Stimulated activated effector memory CD8-positive, alpha-beta T cell treated with anti-CD3 and anti-CD28 coated beads, Interleukin-12 subunit alpha, Interleukin-12 subunit beta, amount 100 ng/mL, for 72 hours (primary cell): ENCODE measurements at regions not wholly inside any gene's neighbourhood (a gene's known extent, or its start where the extent isn't known, plus 50 kb on each side); places are given as distances from the start of the nearest gene placed in this dataset.

Experiments
- ATAC-seq: fragments of 150-1000 bp; cut with Tn5 transposase; 2 replicates; pipeline ENCODE4 v1.10.0; 2021
- DNase-seq, 2 donors: peaks; one replicate each; pipeline ENCODE4 v3.0.0; 2021 to 2022; ENCODE audit warnings: low spot score in 2 of 2
- H3K27ac Mint-ChIP-seq: one replicate; pipeline ENCODE4 v1.8.0; 2022; ENCODE audit warnings: mild to moderate bottlenecking, mixed read lengths
- H3K36me3 Mint-ChIP-seq: one replicate; pipeline ENCODE4 v1.8.0; 2022; ENCODE audit warnings: mild to moderate bottlenecking, mixed read lengths
- H3K4me1 Mint-ChIP-seq: one replicate; pipeline ENCODE4 v1.8.0; 2022; ENCODE audit warnings: mixed read lengths
- H3K4me3 Mint-ChIP-seq: one replicate; pipeline ENCODE4 v1.8.0; 2022; ENCODE audit warnings: mild to moderate bottlenecking, mixed read lengths
- H3K9me3 Mint-ChIP-seq: one replicate; pipeline ENCODE4 v1.8.0; 2022; ENCODE audit warnings: mixed read lengths

GRCh38 chr4:10983268-10983667, 298.7 kb upstream of the CLNK start:
- Mint-ChIP-seq H3K4me3 (no peak overlapping the region), H3K27ac (no peak overlapping the region), H3K36me3 (no peaks in the 10 kb centered on the region), H3K4me1 (peaks cover 18% of the 10 kb centered on the region), H3K9me3 (peaks cover 3% of the 10 kb centered on the region)
- DNase-seq (peak in 1 of 2 donors; percentile 6), ATAC-seq (peak; percentile 58)

- DNase-seq (no peak), ATAC-seq (no peak)
- Mint-ChIP-seq H3K9me3 (no peaks in the 10 kb centered on the region), H3K4me3 (no peak overlapping the region), H3K27ac (peak overlapping the region; percentile 1), H3K4me1 (peaks cover 18% of the 10 kb centered on the region), H3K36me3 (no peaks in the 10 kb centered on the region)
Measured at GRCh38 chr4:10982305-10982704, 297.7 kb upstream of the CLNK start.

- Mint-ChIP-seq H3K4me1 (peaks cover 18% of the 10 kb centered on the region), H3K9me3 (no peaks in the 10 kb centered on the region), H3K36me3 (no peaks in the 10 kb centered on the region), H3K27ac (no peak overlapping the region), H3K4me3 (no peak overlapping the region)
- no peak for DNase-seq
- ATAC-seq: no peak
Measured at GRCh38 chr4:10981576-10981975, 297.0 kb upstream of the CLNK start.

- H3K4me1 Mint-ChIP-seq: peaks cover 18% of the 10 kb centered on the region
- no peaks in the 10 kb centered on the region for H3K9me3 Mint-ChIP-seq
- H3K27ac Mint-ChIP-seq: no peak overlapping the region
- no peak overlapping the region for H3K4me3 Mint-ChIP-seq
- DNase-seq (no peak), ATAC-seq (no peak)
- H3K36me3 Mint-ChIP-seq: no peaks in the 10 kb centered on the region
Measured at GRCh38 chr4:10981096-10981495, 296.5 kb upstream of the CLNK start.

- Mint-ChIP-seq H3K9me3 (peaks cover 5% of the 10 kb centered on the region), H3K27ac (no peak overlapping the region), H3K36me3 (no peaks in the 10 kb centered on the region), H3K4me3 (no peak overlapping the region), H3K4me1 (peaks cover 18% of the 10 kb centered on the region)
- ATAC-seq: no peak
- DNase-seq: no peak
Measured at GRCh38 chr4:10979032-10979431, 294.5 kb upstream of the CLNK start.

- peaks cover 5% of the 10 kb centered on the region for H3K9me3 Mint-ChIP-seq
- DNase-seq (no peak), ATAC-seq (no peak)
- H3K4me3 Mint-ChIP-seq: no peak overlapping the region
- H3K4me1 Mint-ChIP-seq: peaks cover 5% of the 10 kb centered on the region
- no peaks in the 10 kb centered on the region for H3K36me3 Mint-ChIP-seq
- H3K27ac Mint-ChIP-seq: no peak overlapping the region
Measured at GRCh38 chr4:10977534-10977933, 293.0 kb upstream of the CLNK start.

- H3K36me3 Mint-ChIP-seq: no peaks in the 10 kb centered on the region
- DNase-seq (no peak), ATAC-seq (peak; percentile 20)
- H3K9me3 Mint-ChIP-seq: peaks cover 5% of the 10 kb centered on the region
- H3K4me1 Mint-ChIP-seq: peaks cover 6% of the 10 kb centered on the region
- no peak overlapping the region for H3K4me3 Mint-ChIP-seq
- no peak overlapping the region for H3K27ac Mint-ChIP-seq
Measured at GRCh38 chr4:10974371-10974770, 289.8 kb upstream of the CLNK start.

- H3K4me1 Mint-ChIP-seq: peaks cover 6% of the 10 kb centered on the region
- ATAC-seq: no peak
- no peaks in the 10 kb centered on the region for H3K36me3 Mint-ChIP-seq
Measured at GRCh38 chr4:10973686-10974085, 289.1 kb upstream of the CLNK start.

GRCh38 chr4:10971800-10972401, 287.3 kb upstream of the CLNK start:
- Mint-ChIP-seq H3K9me3 (peaks cover 5% of the 10 kb centered on the region), H3K27ac (no peak overlapping the region), H3K4me1 (peaks cover 6% of the 10 kb centered on the region), H3K36me3 (no peaks in the 10 kb centered on the region), H3K4me3 (no peak overlapping the region)
- ATAC-seq (peak; percentile 74), DNase-seq (no peak)

More at GRCh38 chr4:10973686-10974085, 289.1 kb upstream of the CLNK start:
- Mint-ChIP-seq H3K27ac (no peak overlapping the region), H3K4me3 (no peak overlapping the region), H3K9me3 (peaks cover 5% of the 10 kb centered on the region)
- no peak for DNase-seq

- no peaks in the 10 kb centered on the region for H3K36me3 Mint-ChIP-seq
- ATAC-seq (no peak), DNase-seq (no peak)
- no peak overlapping the region for H3K4me3 Mint-ChIP-seq
- no peaks in the 10 kb centered on the region for H3K4me1 Mint-ChIP-seq
- no peaks in the 10 kb centered on the region for H3K9me3 Mint-ChIP-seq
- no peak overlapping the region for H3K27ac Mint-ChIP-seq
Measured at GRCh38 chr4:10965196-10965595, 280.6 kb upstream of the CLNK start.

GRCh38 chr4:10963958-10964703, 279.6 kb upstream of the CLNK start:
- H3K9me3 Mint-ChIP-seq: no peaks in the 10 kb centered on the region
- ATAC-seq (no peak), DNase-seq (no peak)
- no peak overlapping the region for H3K27ac Mint-ChIP-seq
- no peak overlapping the region for H3K4me3 Mint-ChIP-seq
- no peaks in the 10 kb centered on the region for H3K36me3 Mint-ChIP-seq
- H3K4me1 Mint-ChIP-seq: no peaks in the 10 kb centered on the region

- ATAC-seq: no peak
- Mint-ChIP-seq H3K27ac (no peak overlapping the region), H3K36me3 (no peaks in the 10 kb centered on the region), H3K9me3 (no peaks in the 10 kb centered on the region), H3K4me3 (no peak overlapping the region), H3K4me1 (no peaks in the 10 kb centered on the region)
- DNase-seq: no peak
Measured at GRCh38 chr4:10963241-10963640, 278.7 kb upstream of the CLNK start.

GRCh38 chr4:10962246-10962645, 277.7 kb upstream of the CLNK start:
- DNase-seq (no peak), ATAC-seq (no peak)
- Mint-ChIP-seq H3K27ac (no peak overlapping the region), H3K4me3 (no peak overlapping the region), H3K36me3 (no peaks in the 10 kb centered on the region), H3K9me3 (no peaks in the 10 kb centered on the region), H3K4me1 (no peaks in the 10 kb centered on the region)

- no peaks in the 10 kb centered on the region for H3K4me1 Mint-ChIP-seq
- DNase-seq (no peak), ATAC-seq (no peak)
- H3K27ac Mint-ChIP-seq: no peak overlapping the region
- no peak overlapping the region for H3K4me3 Mint-ChIP-seq
- no peaks in the 10 kb centered on the region for H3K9me3 Mint-ChIP-seq
- H3K36me3 Mint-ChIP-seq: no peaks in the 10 kb centered on the region
Measured at GRCh38 chr4:10960389-10960788, 275.8 kb upstream of the CLNK start.

- no peak overlapping the region for H3K27ac Mint-ChIP-seq
Measured at GRCh38 chr4:10959586-10959985, 275.0 kb upstream of the CLNK start.

GRCh38 chr4:10958226-10958856, 273.8 kb upstream of the CLNK start:
- Mint-ChIP-seq H3K4me3 (no peak overlapping the region), H3K27ac (no peak overlapping the region), H3K4me1 (peaks cover 10% of the 10 kb centered on the region), H3K9me3 (no peaks in the 10 kb centered on the region), H3K36me3 (no peaks in the 10 kb centered on the region)
- DNase-seq (no peak), ATAC-seq (no peak)

More at GRCh38 chr4:10959586-10959985, 275.0 kb upstream of the CLNK start:
- Mint-ChIP-seq H3K4me1 (peaks cover 7% of the 10 kb centered on the region), H3K36me3 (no peaks in the 10 kb centered on the region), H3K4me3 (no peak overlapping the region), H3K9me3 (no peaks in the 10 kb centered on the region)
- ATAC-seq (no peak), DNase-seq (no peak)
